ENCODE measurements at regions not wholly inside any gene's neighbourhood (a gene's known extent, or its start where the extent isn't known, plus 50 kb on each side); places are given as distances from the start of the nearest gene placed in this dataset.

DNA sequence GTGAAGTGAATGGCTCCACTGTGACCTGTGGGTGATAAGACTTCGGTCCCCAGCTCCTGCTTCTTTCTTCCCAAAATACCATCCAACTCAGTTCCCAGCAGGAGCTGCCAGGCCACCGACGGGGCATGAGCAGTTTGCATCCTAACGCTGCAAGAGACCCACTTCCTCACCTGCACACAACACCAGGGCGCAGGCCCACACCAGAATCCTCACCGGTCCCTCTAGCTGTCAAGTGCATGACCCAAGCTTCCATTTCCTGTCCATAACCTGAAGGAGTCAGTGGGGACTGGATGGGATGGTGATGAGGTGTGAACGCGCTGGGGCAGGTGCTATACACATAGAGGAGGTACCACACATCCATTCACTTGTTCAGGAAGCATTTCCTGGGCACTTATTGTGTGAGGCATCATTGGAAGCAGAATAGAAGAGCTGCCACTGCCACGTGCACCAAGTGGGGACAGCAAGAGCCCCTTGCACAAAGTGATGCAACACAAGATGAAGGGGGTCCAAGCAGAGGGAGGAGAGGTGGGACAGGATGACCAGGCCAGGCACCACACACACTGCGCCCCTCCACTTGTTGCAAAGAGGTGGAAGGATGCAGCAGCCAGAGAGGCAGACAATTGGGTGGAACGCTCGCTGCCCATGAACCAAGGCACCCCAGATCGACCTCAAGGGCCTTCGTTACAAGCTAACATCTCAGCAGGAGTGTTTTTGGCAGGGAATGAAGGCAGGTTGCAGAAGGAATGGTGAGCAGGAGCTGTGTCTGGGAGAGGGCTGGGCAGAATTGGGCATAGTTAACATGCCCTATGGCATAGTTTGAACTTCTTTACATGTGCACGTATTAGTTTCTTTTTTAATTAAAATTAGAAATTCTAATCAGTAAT lies 605.8 kb upstream of the MGMT start:
- Histone ChIP-seq H3K79me2 (ENCODE audit: control insufficient read depth, insufficient read depth, low read length) (no peaks in the 10 kb centered on the region), H3K4me3 (no peak overlapping the region), H3K9ac (ENCODE audit: insufficient read depth in 1 of 2, low read depth in 2 of 2, low read length in 2 of 2) (no peak overlapping the region), H3K36me3 (ENCODE audit: control insufficient read depth, insufficient read depth, low read length) (no peaks in the 10 kb centered on the region), H3K9me3 (replicated peaks; ENCODE audit: control insufficient read depth, insufficient read depth, low read depth, low read length) (no peaks in the 10 kb centered on the region), H3K27me3 (ENCODE audit: control insufficient read depth in 2 of 2, insufficient read depth in 2 of 2, low read length in 2 of 2) (peaks cover 0 to 13% of the 10 kb centered on the region in 2 experiments; a peak in 2 of 5 replicates), H2AFZ (ENCODE audit: low read depth, low read length) (no peak overlapping the region), H3K27ac (ENCODE audit: extremely low read depth, low read depth, low read length) (no peak overlapping the region), H3K4me2 (ENCODE audit: insufficient read depth, low read length) (no peak overlapping the region), H4K20me1 (replicated peaks; ENCODE audit: control insufficient read depth, insufficient read depth, low read length) (no peaks in the 10 kb centered on the region), H3K9me1 (ENCODE audit: control insufficient read depth, insufficient read depth, low read length) (no peaks in the 10 kb centered on the region), H3K4me1 (replicated peaks in 1 of 2; ENCODE audit: control insufficient read depth in 2 of 2, insufficient read depth in 2 of 2, low read length in 2 of 2) (no peaks in the 10 kb centered on the region)
- 0% methylated on average over 10 of the region's 15 CpGs for WGBS (ENCODE audit: insufficient coverage, low coverage, missing lambda C conversion rate)
- in situ Hi-C loops (cut with MboI) = loop anchor here (25.0 kb wide), 1 partner anchor 599 kb away; no protein-coding TSS in a partner anchor
- FAIRE-seq = no peak
- CTCF ChIA-PET (ENCODE audit: low intra/inter-chr PET ratio) = no interaction called here
- ATAC-seq = no peak
- POLR2A ChIA-PET = interaction anchor here (0.7 kb wide), 1 partner anchor 601 kb away, joined by 4 read pairs; no protein-coding TSS in a partner anchor
- TF ChIP-seq ARNT (IDR thresholded peaks at IDR 0.05) = no peak
- no peak for TF ChIP-seq CHD1 (IDR thresholded peaks at IDR 0.05; ENCODE audit: low read length)
- TF ChIP-seq CTBP1 (IDR thresholded peaks at IDR 0.05; ENCODE audit: borderline replicate concordance) = no peak
- TF ChIP-seq FOXJ3 (CRISPR knock-in tag; IDR thresholded peaks at IDR 0.05) = no peak
- TF ChIP-seq ZNF79 (CRISPR knock-in tag; IDR thresholded peaks at IDR 0.05; ENCODE audit: low read depth) = no peak
- TF ChIP-seq, protein P1, sequence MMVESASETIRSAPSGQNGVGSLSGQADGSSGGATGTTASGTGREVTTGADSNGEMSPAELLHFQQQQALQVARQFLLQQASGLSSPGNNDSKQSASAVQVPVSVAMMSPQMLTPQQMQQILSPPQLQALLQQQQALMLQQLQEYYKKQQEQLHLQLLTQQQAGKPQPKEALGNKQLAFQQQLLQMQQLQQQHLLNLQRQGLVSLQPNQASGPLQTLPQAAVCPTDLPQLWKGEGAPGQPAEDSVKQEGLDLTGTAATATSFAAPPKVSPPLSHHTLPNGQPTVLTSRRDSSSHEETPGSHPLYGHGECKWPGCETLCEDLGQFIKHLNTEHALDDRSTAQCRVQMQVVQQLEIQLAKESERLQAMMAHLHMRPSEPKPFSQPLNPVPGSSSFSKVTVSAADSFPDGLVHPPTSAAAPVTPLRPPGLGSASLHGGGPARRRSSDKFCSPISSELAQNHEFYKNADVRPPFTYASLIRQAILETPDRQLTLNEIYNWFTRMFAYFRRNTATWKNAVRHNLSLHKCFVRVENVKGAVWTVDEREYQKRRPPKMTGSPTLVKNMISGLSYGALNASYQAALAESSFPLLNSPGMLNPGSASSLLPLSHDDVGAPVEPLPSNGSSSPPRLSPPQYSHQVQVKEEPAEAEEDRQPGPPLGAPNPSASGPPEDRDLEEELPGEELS (CRISPR knock-in tag; IDR thresholded peaks at IDR 0.05; ENCODE audit: borderline replicate concordance) = no peak
- TF ChIP-seq GATA2 (CRISPR knock-in tag; IDR thresholded peaks at IDR 0.05) = no peak
- no peak for TF ChIP-seq POLR2G (IDR thresholded peaks at IDR 0.05; ENCODE audit: low read depth, low read length)
- TF ChIP-seq ZNF224 (CRISPR knock-in tag; IDR thresholded peaks at IDR 0.05) = no peak
- TF ChIP-seq, protein P2, sequence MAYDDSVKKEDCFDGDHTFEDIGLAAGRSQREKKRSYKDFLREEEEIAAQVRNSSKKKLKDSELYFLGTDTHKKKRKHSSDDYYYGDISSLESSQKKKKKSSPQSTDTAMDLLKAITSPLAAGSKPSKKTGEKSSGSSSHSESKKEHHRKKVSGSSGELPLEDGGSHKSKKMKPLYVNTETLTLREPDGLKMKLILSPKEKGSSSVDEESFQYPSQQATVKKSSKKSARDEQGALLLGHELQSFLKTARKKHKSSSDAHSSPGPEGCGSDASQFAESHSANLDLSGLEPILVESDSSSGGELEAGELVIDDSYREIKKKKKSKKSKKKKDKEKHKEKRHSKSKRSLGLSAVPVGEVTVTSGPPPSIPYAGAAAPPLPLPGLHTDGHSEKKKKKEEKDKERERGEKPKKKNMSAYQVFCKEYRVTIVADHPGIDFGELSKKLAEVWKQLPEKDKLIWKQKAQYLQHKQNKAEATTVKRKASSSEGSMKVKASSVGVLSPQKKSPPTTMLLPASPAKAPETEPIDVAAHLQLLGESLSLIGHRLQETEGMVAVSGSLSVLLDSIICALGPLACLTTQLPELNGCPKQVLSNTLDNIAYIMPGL (CRISPR knock-in tag; IDR thresholded peaks at IDR 0.05) = no peak
- intact Hi-C loops (cut with micrococcal nuclease) = loop anchor here (5.0 kb wide), 2 partner anchors 539 to 594 kb away; no protein-coding TSS in a partner anchor
- DNase-seq (ENCODE audit: extremely low read depth in 1 of 4, low spot score in 3 of 4) = no peak
- no TSS peak for BruUV-seq (replicated peaks)

All from K562 (cell line).